DND-41 (cell line): ENCODE measurements at regions not wholly inside any gene's neighbourhood (a gene's known extent, or its start where the extent isn't known, plus 50 kb on each side); places are given as distances from the start of the nearest gene placed in this dataset.

Experiments
- CTCF ChIP-seq: IDR thresholded peaks from 2 replicates; pipeline ENCODE4 v1.5.1; 2012; ENCODE audit warnings: borderline replicate concordance, low read length, moderate library complexity, mild to moderate bottlenecking; ENCODE audit not compliant: poor library complexity, severe bottlenecking; ENCODE audit errors: extremely low read depth
- EZH2 ChIP-seq: IDR thresholded peaks from 3 replicates; pipeline ENCODE4 v1.6.1; 2012; ENCODE audit warnings: borderline replicate concordance, low read depth, mild to moderate bottlenecking, moderate library complexity, low read length, inconsistent platforms; ENCODE audit not compliant: severe bottlenecking

GRCh38 chr7:110326966-110327365, 764.0 kb upstream of the LRRN3 start:
- no peak for TF ChIP-seq CTCF
- TF ChIP-seq EZH2 = no peak
